ENCODE measurements at regions not wholly inside any gene's neighbourhood (a gene's known extent, or its start where the extent isn't known, plus 50 kb on each side); places are given as distances from the start of the nearest gene placed in this dataset.

- Mint-ChIP-seq H3K9me3 (no peaks in the 10 kb centered on the region), H3K27ac (no peak overlapping the region), H3K4me1 (peaks cover 4 to 10% (median 8%) of the 10 kb centered on the region in 4 donors), H3K27me3 (no peaks in the 10 kb centered on the region), H3K36me3 (no peaks in the 10 kb centered on the region), H3K4me3 (no peak overlapping the region)
- POLR2A ChIA-PET = no interaction called here
- DNase-seq = no peak
- no peak for ATAC-seq
Measured at GRCh38 chr4:37771771-37772170, 54.7 kb upstream of the PGM2 start.

GRCh38 chr4:37770016-37770415 is 56.5 kb upstream of the PGM2 start:
- no peaks in the 10 kb centered on the region for H3K27me3 Mint-ChIP-seq
- H3K4me1 Mint-ChIP-seq = peaks cover 4 to 12% (median 8%) of the 10 kb centered on the region in 4 donors
- H3K4me3 Mint-ChIP-seq = no peak overlapping the region
- POLR2A ChIA-PET = no interaction called here
- no peak overlapping the region for H3K27ac Mint-ChIP-seq
- ATAC-seq (no peak), DNase-seq (no peak)
- no peaks in the 10 kb centered on the region for H3K36me3 Mint-ChIP-seq
- H3K9me3 Mint-ChIP-seq = no peaks in the 10 kb centered on the region

- H3K9me3 Mint-ChIP-seq = no peaks in the 10 kb centered on the region
- ATAC-seq (no peak), DNase-seq (no peak)
- POLR2A ChIA-PET = no interaction called here
- no peaks in the 10 kb centered on the region for H3K36me3 Mint-ChIP-seq
- peaks cover 4 to 12% (median 8%) of the 10 kb centered on the region in 4 donors for H3K4me1 Mint-ChIP-seq
- no peaks in the 10 kb centered on the region for H3K27me3 Mint-ChIP-seq
- H3K27ac Mint-ChIP-seq = no peak overlapping the region
- no peak overlapping the region for H3K4me3 Mint-ChIP-seq
Measured at GRCh38 chr4:37769391-37769989, 57.0 kb upstream of the PGM2 start.

- peaks cover 4 to 12% (median 8%) of the 10 kb centered on the region in 4 donors for H3K4me1 Mint-ChIP-seq
- H3K27ac Mint-ChIP-seq = peak overlapping the region in 4 of 10 donors; percentile 25 to 85 (median 50)
- peak overlapping the region in 1 of 10 donors; percentile 24 for H3K4me3 Mint-ChIP-seq
- POLR2A ChIA-PET = interaction anchor here (1.1 kb wide), 1 partner anchor 8 kb away, joined by 3 read pairs; no protein-coding TSS in a partner anchor
- no peak for DNase-seq
- ATAC-seq = no peak
- no peaks in the 10 kb centered on the region for H3K9me3 Mint-ChIP-seq
- H3K36me3 Mint-ChIP-seq = no peaks in the 10 kb centered on the region
- H3K27me3 Mint-ChIP-seq = no peaks in the 10 kb centered on the region
Measured at GRCh38 chr4:37767546-37767945, 58.9 kb upstream of the PGM2 start.

GRCh38 chr4:37767019-37767418 is 59.5 kb upstream of the PGM2 start:
- no peak overlapping the region for H3K4me3 Mint-ChIP-seq
- DNase-seq (no peak), ATAC-seq (no peak)
- no peaks in the 10 kb centered on the region for H3K27me3 Mint-ChIP-seq
- POLR2A ChIA-PET = interaction anchor here (1.1 kb wide), 1 partner anchor 9 kb away, joined by 3 read pairs; no protein-coding TSS in a partner anchor
- H3K27ac Mint-ChIP-seq = peak overlapping the region in 1 of 10 donors; percentile 74
- H3K4me1 Mint-ChIP-seq = peaks cover 4 to 12% (median 8%) of the 10 kb centered on the region in 4 donors
- H3K9me3 Mint-ChIP-seq = no peaks in the 10 kb centered on the region
- no peaks in the 10 kb centered on the region for H3K36me3 Mint-ChIP-seq

- POLR2A ChIA-PET = no interaction called here
- H3K27me3 Mint-ChIP-seq = no peaks in the 10 kb centered on the region
- H3K4me1 Mint-ChIP-seq = peaks cover 4 to 12% (median 8%) of the 10 kb centered on the region in 4 donors
- no peak overlapping the region for H3K4me3 Mint-ChIP-seq
- no peak for DNase-seq
- no peaks in the 10 kb centered on the region for H3K36me3 Mint-ChIP-seq
- no peaks in the 10 kb centered on the region for H3K9me3 Mint-ChIP-seq
- H3K27ac Mint-ChIP-seq = peak overlapping the region in 1 of 10 donors; percentile 13
- no peak for ATAC-seq
Measured at GRCh38 chr4:37765741-37766140, 60.7 kb upstream of the PGM2 start.

- ATAC-seq = no peak
- POLR2A ChIA-PET = interaction anchor here (0.7 kb wide), 1 partner anchor 78 kb away, joined by 7 read pairs; no protein-coding TSS in a partner anchor
Measured at GRCh38 chr4:37763831-37764230, 62.7 kb upstream of the PGM2 start.

GRCh38 chr4:37762991-37763368 is 63.5 kb upstream of the PGM2 start:
- H3K27me3 Mint-ChIP-seq = no peaks in the 10 kb centered on the region
- POLR2A ChIA-PET = interaction anchor here (0.6 to 0.7 kb wide), 2 partner anchors 17 to 144 kb away, joined by 3 to 7 read pairs; no protein-coding TSS in a partner anchor
- H3K4me1 Mint-ChIP-seq = peaks cover 6 to 17% (median 15%) of the 10 kb centered on the region in 4 donors
- DNase-seq (no peak), ATAC-seq (no peak)
- H3K4me3 Mint-ChIP-seq = no peak overlapping the region
- H3K9me3 Mint-ChIP-seq = no peaks in the 10 kb centered on the region
- H3K36me3 Mint-ChIP-seq = no peaks in the 10 kb centered on the region
- peak overlapping the region in 2 of 10 donors; percentile 28 to 32 for H3K27ac Mint-ChIP-seq

More at GRCh38 chr4:37763831-37764230, 62.7 kb upstream of the PGM2 start:
- DNase-seq = no peak
- H3K27me3 Mint-ChIP-seq = no peaks in the 10 kb centered on the region
- H3K4me1 Mint-ChIP-seq = peaks cover 5 to 12% (median 7%) of the 10 kb centered on the region in 4 donors
- H3K36me3 Mint-ChIP-seq = no peaks in the 10 kb centered on the region
- H3K4me3 Mint-ChIP-seq = no peak overlapping the region
- no peak overlapping the region for H3K27ac Mint-ChIP-seq
- no peaks in the 10 kb centered on the region for H3K9me3 Mint-ChIP-seq

GRCh38 chr4:37762294-37762990 is 64.0 kb upstream of the PGM2 start:
- Mint-ChIP-seq H3K27ac (peak overlapping the region in 2 of 10 donors; percentile 28 to 32), H3K9me3 (no peaks in the 10 kb centered on the region), H3K4me3 (no peak overlapping the region), H3K27me3 (no peaks in the 10 kb centered on the region), H3K4me1 (peaks cover 5 to 18% (median 16%) of the 10 kb centered on the region in 4 donors), H3K36me3 (no peaks in the 10 kb centered on the region)
- POLR2A ChIA-PET = interaction anchor here (0.6 to 0.7 kb wide), 2 partner anchors 17 to 144 kb away, joined by 3 to 7 read pairs; no protein-coding TSS in a partner anchor
- ATAC-seq (no peak), DNase-seq (peak in 1 of 10 donors; percentile 10)

- POLR2A ChIA-PET = no interaction called here
- peaks cover 3 to 24% (median 15%) of the 10 kb centered on the region in 4 donors for H3K4me1 Mint-ChIP-seq
- ATAC-seq = no peak
Measured at GRCh38 chr4:37760840-37761239, 65.6 kb upstream of the PGM2 start.

GRCh38 chr4:37759833-37760232 is 66.7 kb upstream of the PGM2 start:
- H3K4me1 Mint-ChIP-seq = peaks cover 3 to 29% (median 16%) of the 10 kb centered on the region in 4 donors
- H3K27me3 Mint-ChIP-seq = no peaks in the 10 kb centered on the region
- H3K4me3 Mint-ChIP-seq = no peak overlapping the region
- H3K36me3 Mint-ChIP-seq = no peaks in the 10 kb centered on the region
- POLR2A ChIA-PET = no interaction called here
- H3K27ac Mint-ChIP-seq = peak overlapping the region in 1 of 10 donors; percentile 15
- no peak for DNase-seq
- ATAC-seq = no peak
- no peaks in the 10 kb centered on the region for H3K9me3 Mint-ChIP-seq

More at GRCh38 chr4:37760840-37761239, 65.6 kb upstream of the PGM2 start:
- Mint-ChIP-seq H3K27ac (no peak overlapping the region), H3K36me3 (no peaks in the 10 kb centered on the region), H3K4me3 (no peak overlapping the region), H3K9me3 (no peaks in the 10 kb centered on the region), H3K27me3 (no peaks in the 10 kb centered on the region)
- DNase-seq = no peak

GRCh38 chr4:37758226-37758625 is 68.3 kb upstream of the PGM2 start:
- ATAC-seq = peak; percentile 61 to 68
- Mint-ChIP-seq H3K27me3 (no peaks in the 10 kb centered on the region), H3K9me3 (no peaks in the 10 kb centered on the region), H3K27ac (peak overlapping the region in 9 of 10 donors; percentile 23 to 92 (median 82)), H3K4me1 (peaks cover 6 to 43% (median 27%) of the 10 kb centered on the region in 4 donors), H3K36me3 (no peaks in the 10 kb centered on the region), H3K4me3 (peak overlapping the region in 3 of 10 donors; percentile 20 to 44 (median 23))
- peak in 4 of 10 donors; percentile 4 to 48 (median 22) for DNase-seq
- POLR2A ChIA-PET = no interaction called here

GRCh38 chr4:37757761-37758160 is 68.7 kb upstream of the PGM2 start:
- ATAC-seq (peak; percentile 23 to 42), DNase-seq (peak in 1 of 10 donors; percentile 6)
- POLR2A ChIA-PET = no interaction called here
- Mint-ChIP-seq H3K9me3 (no peaks in the 10 kb centered on the region), H3K4me3 (peak overlapping the region in 2 of 10 donors; percentile 20 to 23), H3K27me3 (no peaks in the 10 kb centered on the region), H3K4me1 (peaks cover 6 to 43% (median 27%) of the 10 kb centered on the region in 4 donors), H3K36me3 (no peaks in the 10 kb centered on the region), H3K27ac (peak overlapping the region in 9 of 10 donors; percentile 23 to 92 (median 82))
